Chondrocyte (in vitro differentiated cells): ENCODE measurements at regions not wholly inside any gene's neighbourhood (a gene's known extent, or its start where the extent isn't known, plus 50 kb on each side); places are given as distances from the start of the nearest gene placed in this dataset.
"Not testable (repeated sequence)": the region's sequence is repeated elsewhere in the genome, so short reads cannot be mapped to it uniquely, and the experiment has no call there.

Experiments used
- DNase-seq: peaks from one replicate; pipeline ENCODE4 v3.0.0; 2021; ENCODE audit warnings: mixed read lengths, low spot score
- H3K27ac Mint-ChIP-seq: one replicate; pipeline ENCODE4 v1.8.0; 2021; ENCODE audit warnings: mild to moderate bottlenecking, moderate library complexity, mixed read lengths; ENCODE audit not compliant: unreplicated experiment
- H3K27me3 Mint-ChIP-seq: 2 replicates; pipeline ENCODE4 v1.8.0; 2021; ENCODE audit warnings: low read depth, mixed read lengths
- H3K36me3 Mint-ChIP-seq: 2 replicates; pipeline ENCODE4 v1.8.0; 2021; ENCODE audit warnings: low read depth, mixed read lengths
- H3K4me1 Mint-ChIP-seq: 2 replicates; pipeline ENCODE4 v1.8.0; 2021; ENCODE audit warnings: low read depth, mild to moderate bottlenecking, mixed read lengths
- H3K4me3 Mint-ChIP-seq: one replicate; pipeline ENCODE4 v1.8.0; 2021; ENCODE audit warnings: mild to moderate bottlenecking, moderate library complexity, mixed read lengths; ENCODE audit not compliant: unreplicated experiment
- H3K9me3 Mint-ChIP-seq: 2 replicates; pipeline ENCODE4 v1.8.0; 2021; ENCODE audit warnings: low read depth, mixed read lengths
- TF ChIP-seq, protein P1 (sequence below): fragments of 200-600 bp; sonication (generic); IDR thresholded peaks from 2 replicates; pipeline ENCODE4 v1.5.0; 2021; ENCODE audit warnings: antibody characterized with exemption, mild to moderate bottlenecking, moderate library complexity

- H3K27ac Mint-ChIP-seq, result no peak overlapping the region
- H3K27me3 Mint-ChIP-seq, result no peaks in the 10 kb centered on the region
- TF ChIP-seq, protein P1, sequence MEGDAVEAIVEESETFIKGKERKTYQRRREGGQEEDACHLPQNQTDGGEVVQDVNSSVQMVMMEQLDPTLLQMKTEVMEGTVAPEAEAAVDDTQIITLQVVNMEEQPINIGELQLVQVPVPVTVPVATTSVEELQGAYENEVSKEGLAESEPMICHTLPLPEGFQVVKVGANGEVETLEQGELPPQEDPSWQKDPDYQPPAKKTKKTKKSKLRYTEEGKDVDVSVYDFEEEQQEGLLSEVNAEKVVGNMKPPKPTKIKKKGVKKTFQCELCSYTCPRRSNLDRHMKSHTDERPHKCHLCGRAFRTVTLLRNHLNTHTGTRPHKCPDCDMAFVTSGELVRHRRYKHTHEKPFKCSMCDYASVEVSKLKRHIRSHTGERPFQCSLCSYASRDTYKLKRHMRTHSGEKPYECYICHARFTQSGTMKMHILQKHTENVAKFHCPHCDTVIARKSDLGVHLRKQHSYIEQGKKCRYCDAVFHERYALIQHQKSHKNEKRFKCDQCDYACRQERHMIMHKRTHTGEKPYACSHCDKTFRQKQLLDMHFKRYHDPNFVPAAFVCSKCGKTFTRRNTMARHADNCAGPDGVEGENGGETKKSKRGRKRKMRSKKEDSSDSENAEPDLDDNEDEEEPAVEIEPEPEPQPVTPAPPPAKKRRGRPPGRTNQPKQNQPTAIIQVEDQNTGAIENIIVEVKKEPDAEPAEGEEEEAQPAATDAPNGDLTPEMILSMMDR, result no peak
- no peak for DNase-seq
- H3K4me3 Mint-ChIP-seq, result no peak overlapping the region
- H3K36me3 Mint-ChIP-seq, result no peaks in the 10 kb centered on the region
- H3K9me3 Mint-ChIP-seq, result peaks cover 7% of the 10 kb centered on the region
- no peaks in the 10 kb centered on the region for H3K4me1 Mint-ChIP-seq
These were observed 758.3 kb upstream of the DEFB115 start for GRCh38 chr20:30499123-30499522.

DNA sequence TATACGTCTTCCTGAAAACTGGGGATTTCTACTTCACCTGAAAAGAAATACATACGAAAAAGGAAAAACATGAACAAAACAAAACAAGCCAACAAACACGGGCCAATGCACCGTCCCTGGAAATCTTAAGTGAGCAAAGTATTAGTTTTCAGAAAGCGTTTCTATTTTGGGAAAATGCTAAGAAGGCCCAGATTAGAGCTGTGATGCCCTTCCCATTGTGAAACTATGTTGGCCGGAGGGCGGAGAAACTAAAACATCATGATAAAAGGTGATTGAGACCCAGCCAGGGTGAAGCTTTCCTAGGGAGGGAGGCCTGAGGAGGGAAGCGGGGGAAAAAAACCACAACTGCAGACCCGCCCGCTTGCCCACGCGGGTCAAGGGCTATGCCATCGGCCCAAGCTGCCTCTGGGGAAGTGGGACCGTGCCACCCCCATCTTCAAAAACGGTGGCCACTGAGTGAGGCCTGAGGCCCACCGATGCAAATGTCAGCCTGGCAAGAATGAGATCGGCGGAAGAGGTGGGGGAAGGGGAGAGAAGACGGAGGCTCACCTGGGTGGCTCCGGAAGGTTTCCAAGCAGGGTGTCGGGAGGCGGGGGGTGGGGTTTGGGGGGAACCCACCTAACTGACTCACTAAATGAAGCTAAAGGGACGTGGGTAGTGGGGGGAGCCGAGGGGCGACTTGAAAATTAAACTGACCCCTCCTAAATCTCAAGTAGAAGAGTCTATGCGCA, 757.6 kb upstream of the DEFB115 start:
- H3K9me3 Mint-ChIP-seq, DNase-seq, H3K27me3 Mint-ChIP-seq, H3K36me3 Mint-ChIP-seq, H3K4me1 Mint-ChIP-seq, H3K27ac Mint-ChIP-seq, H3K4me3 Mint-ChIP-seq: not testable (repeated sequence)

DNA sequence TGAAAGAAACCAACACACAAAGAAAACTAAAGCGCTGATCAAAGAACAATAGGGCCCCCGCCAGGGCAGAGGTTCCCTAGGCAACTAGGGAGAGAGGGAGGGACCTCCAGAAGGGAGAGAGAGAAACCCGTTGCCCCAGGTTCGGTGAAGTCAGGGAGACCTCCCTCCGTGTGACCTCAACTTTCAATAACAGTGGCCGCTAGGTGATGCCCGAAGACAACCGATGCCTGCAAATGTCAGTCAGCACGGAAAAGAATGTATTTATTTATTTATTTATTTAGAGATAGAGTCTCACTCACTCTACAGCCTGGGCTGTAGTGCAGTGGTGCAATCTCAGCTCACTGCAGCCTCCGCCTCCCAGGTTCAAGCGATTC, 757.0 kb upstream of the DEFB115 start:
- H3K4me3 Mint-ChIP-seq, H3K27me3 Mint-ChIP-seq, H3K9me3 Mint-ChIP-seq, H3K4me1 Mint-ChIP-seq, H3K36me3 Mint-ChIP-seq, DNase-seq, H3K27ac Mint-ChIP-seq: not testable (repeated sequence)

- TF ChIP-seq, protein P1, result no peak
- H3K36me3 Mint-ChIP-seq, result no peaks in the 10 kb centered on the region
These were observed 756.5 kb upstream of the DEFB115 start for GRCh38 chr20:30500829-30501440.

DNA sequence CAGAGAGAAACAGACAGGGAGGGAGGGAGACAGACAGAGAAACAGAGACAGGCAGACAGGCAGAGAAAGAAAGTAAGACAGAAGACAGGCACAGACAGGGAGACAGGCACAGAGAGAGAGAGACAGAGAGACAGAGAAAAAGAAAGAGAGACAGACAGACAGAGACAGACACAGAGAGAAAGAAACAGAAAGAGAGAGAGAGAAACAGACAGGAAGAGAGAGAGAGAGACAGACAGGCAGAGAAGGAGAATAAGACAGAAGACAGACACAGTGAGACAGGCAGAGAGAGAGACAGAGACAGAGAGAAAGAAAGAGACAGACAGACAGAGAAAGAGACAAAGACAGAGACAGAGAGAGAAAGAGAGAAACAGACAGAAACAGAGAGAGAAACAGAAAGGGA, 754.8 kb upstream of the DEFB115 start:
- Mint-ChIP-seq H3K4me1 (no peaks in the 10 kb centered on the region), H3K4me3 (no peak overlapping the region), H3K9me3 (peaks cover 12% of the 10 kb centered on the region), H3K36me3 (no peaks in the 10 kb centered on the region), H3K27ac (no peak overlapping the region), H3K27me3 (no peaks in the 10 kb centered on the region)
- TF ChIP-seq, protein P1, result no peak
- DNase-seq, result no peak

More at GRCh38 chr20:30500829-30501440, 756.5 kb upstream of the DEFB115 start:
- H3K9me3 Mint-ChIP-seq, result peaks cover 6% of the 10 kb centered on the region
- no peak overlapping the region for H3K27ac Mint-ChIP-seq
- no peak overlapping the region for H3K4me3 Mint-ChIP-seq
- H3K27me3 Mint-ChIP-seq, result no peaks in the 10 kb centered on the region
- H3K4me1 Mint-ChIP-seq, result no peaks in the 10 kb centered on the region
- DNase-seq, result no peak

DNA sequence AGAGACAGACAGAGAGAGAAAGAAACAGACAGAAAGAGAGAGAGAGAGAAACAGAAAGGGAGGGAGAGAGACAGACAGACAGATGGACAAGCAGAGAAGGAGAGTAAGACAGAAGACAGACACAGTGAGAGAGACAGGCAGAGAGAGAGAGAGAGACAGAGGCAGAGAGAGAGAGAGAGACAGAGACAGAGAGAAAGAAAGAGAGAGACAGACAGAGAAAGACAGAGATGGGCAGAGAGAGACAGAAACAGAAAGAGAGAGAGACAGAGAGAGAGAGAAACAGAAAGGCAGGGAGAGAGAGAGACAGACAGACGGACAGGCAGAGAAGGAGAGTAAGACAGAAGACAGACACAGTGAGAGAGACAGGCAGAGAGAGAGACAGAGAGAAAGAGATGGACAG, 754.3 kb upstream of the DEFB115 start:
- not testable (repeated sequence) for H3K27me3 Mint-ChIP-seq, H3K4me3 Mint-ChIP-seq, H3K36me3 Mint-ChIP-seq, H3K4me1 Mint-ChIP-seq, H3K27ac Mint-ChIP-seq, DNase-seq
- H3K9me3 Mint-ChIP-seq, result peaks cover 18% of the 10 kb centered on the region
